A549 (cell line): ENCODE measurements at regions not wholly inside any gene's neighbourhood (a gene's known extent, or its start where the extent isn't known, plus 50 kb on each side); places are given as distances from the start of the nearest gene placed in this dataset.

Source experiments
- CEBPB ChIP-seq, 2 experiments: fragments of >200 bp in 1 of 2; sonication (Bioruptor Twin) in 1 of 2; formaldehyde crosslinking in 1 of 2; IDR thresholded peaks; 2 replicates each; pipeline ENCODE4 v1.6.1; 2012 to 2016
- CHD2 ChIP-seq: fragments of 150-350 bp; IDR thresholded peaks from 2 replicates; pipeline ENCODE4 v1.6.1; 2014; ENCODE audit warnings: low read length; ENCODE audit not compliant: partially characterized antibody
- CTCF ChIP-seq: fragments of >200 bp; sonication (Bioruptor Twin); formaldehyde crosslinking; IDR thresholded peaks from 3 replicates; pipeline ENCODE4 v1.5.1; 2016
- JUNB ChIP-seq: fragments of >200 bp; sonication (Bioruptor Twin); formaldehyde crosslinking; IDR thresholded peaks from 2 replicates; pipeline ENCODE4 v1.6.1; 2016
- NR3C1 ChIP-seq: fragments of >200 bp; sonication (Bioruptor Twin); formaldehyde crosslinking; IDR thresholded peaks from 3 replicates; pipeline ENCODE4 v1.6.1; 2017
- PHF8 ChIP-seq: fragments of 200-600 bp; sonication (generic); IDR thresholded peaks from 2 replicates; pipeline ENCODE4 v1.6.1; 2016; ENCODE audit warnings: low read depth, mild to moderate bottlenecking, antibody characterized with exemption, moderate library complexity, borderline replicate concordance
- POLR2A ChIP-seq: IDR thresholded peaks from 2 replicates; pipeline ENCODE4 v1.6.1; 2012; ENCODE audit warnings: mild to moderate bottlenecking, low read length
- RFX5 ChIP-seq: fragments of 450-650 bp; IDR thresholded peaks from 2 replicates; pipeline ENCODE4 v1.7.1; 2014; ENCODE audit warnings: antibody characterized with exemption, mild to moderate bottlenecking, moderate library complexity
- RNF2 ChIP-seq: fragments of 200-600 bp; sonication (generic); IDR thresholded peaks from 2 replicates; pipeline ENCODE4 v1.6.1; 2016; ENCODE audit warnings: low read depth, mild to moderate bottlenecking, antibody characterized with exemption, moderate library complexity, borderline replicate concordance
- SMC3 ChIP-seq: fragments of >200 bp; sonication (Bioruptor Twin); formaldehyde crosslinking; IDR thresholded peaks from 3 replicates; pipeline ENCODE4 v1.6.1; 2018; ENCODE audit warnings: inconsistent platforms

GRCh38 chr13:62388515-62388914 is 972.9 kb upstream of the PCDH20 start:
- TF ChIP-seq JUNB (no peak), CEBPB (IDR thresholded peaks at IDR 0.05) (no peak), POLR2A (no peak), CTCF (no peak), PHF8 (no peak), NR3C1 (no peak), CHD2 (no peak), SMC3 (no peak), RFX5 (no peak), RNF2 (no peak)
